ENCODE measurements at regions not wholly inside any gene's neighbourhood (a gene's known extent, or its start where the extent isn't known, plus 50 kb on each side); places are given as distances from the start of the nearest gene placed in this dataset.

DNA sequence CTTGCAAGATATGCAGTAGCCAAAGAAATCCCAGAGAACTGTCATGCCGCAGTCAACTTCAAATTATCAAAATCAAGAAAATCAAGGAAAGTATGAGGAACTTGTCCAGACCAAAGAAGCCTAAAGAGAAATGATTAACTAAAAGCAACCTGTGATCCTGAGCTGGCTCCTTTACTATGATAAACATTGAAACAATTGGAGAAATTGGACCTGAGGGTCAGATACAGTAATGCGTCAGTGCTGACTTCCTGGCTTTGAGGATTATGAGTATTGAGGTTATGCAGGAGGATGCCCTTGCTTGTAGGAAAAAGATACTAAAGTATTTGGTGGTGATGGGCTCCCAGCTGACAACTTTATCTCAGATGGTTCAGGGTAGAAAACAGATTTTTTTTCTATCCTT is 324.7 kb upstream of the AKR1E2 start:
- no peak for TF ChIP-seq EZH2 (IDR thresholded peaks at IDR 0.05; ENCODE audit: insufficient read depth, poor library complexity, severe bottlenecking)
- TF ChIP-seq EZH2phosphoT487 (IDR thresholded peaks at IDR 0.05; ENCODE audit: insufficient read depth, low read depth), result no peak
